Colonic mucosa (tissue), 4 donors: ENCODE measurements at regions not wholly inside any gene's neighbourhood (a gene's known extent, or its start where the extent isn't known, plus 50 kb on each side); places are given as distances from the start of the nearest gene placed in this dataset.

Experiments used
- DNase-seq: peaks from one replicate; pipeline ENCODE4 v3.0.0-alpha.2; 2020
- H3K27ac ChIP-seq: fragments of 200-600 bp; one replicate; pipeline ENCODE4 v1.8.0; 2021
- H3K27me3 ChIP-seq: fragments of 200-600 bp; one replicate; pipeline ENCODE4 v1.8.0; 2021
- H3K36me3 ChIP-seq: fragments of 200-600 bp; one replicate; pipeline ENCODE4 v1.8.0; 2021
- H3K4me1 ChIP-seq: fragments of 200-600 bp; one replicate; pipeline ENCODE4 v1.8.0; 2021; ENCODE audit warnings: mild to moderate bottlenecking
- H3K4me3 ChIP-seq: fragments of 200-600 bp; one replicate; pipeline ENCODE4 v1.8.0; 2021
- H3K9ac ChIP-seq, 2 donors: one replicate each; pipeline ENCODE4 v1.7.0; 2013; ENCODE audit warnings: control low read depth in 2 of 2, low read depth in 2 of 2, low read length in 2 of 2
- H3K9me3 ChIP-seq: fragments of 200-600 bp; one replicate; pipeline ENCODE4 v1.8.0; 2021
- intact Hi-C: fragments of 100-400 bp; cut with DNase I; formaldehyde crosslinking; loops from one replicate; pipeline ENCODE4 v1.14.1; 2022
- TF ChIP-seq, protein P1 (sequence below): fragments of 200-600 bp; IDR thresholded peaks from one replicate; pipeline ENCODE4 v1.8.0; 2022; ENCODE audit warnings: antibody characterized with exemption, mild to moderate bottlenecking
- donor health status: healthy.
- donor health status: DM: no; HTN: no; CAD: no.
- donor health status: DM: no; HTN: no; CAD: no.

DNA sequence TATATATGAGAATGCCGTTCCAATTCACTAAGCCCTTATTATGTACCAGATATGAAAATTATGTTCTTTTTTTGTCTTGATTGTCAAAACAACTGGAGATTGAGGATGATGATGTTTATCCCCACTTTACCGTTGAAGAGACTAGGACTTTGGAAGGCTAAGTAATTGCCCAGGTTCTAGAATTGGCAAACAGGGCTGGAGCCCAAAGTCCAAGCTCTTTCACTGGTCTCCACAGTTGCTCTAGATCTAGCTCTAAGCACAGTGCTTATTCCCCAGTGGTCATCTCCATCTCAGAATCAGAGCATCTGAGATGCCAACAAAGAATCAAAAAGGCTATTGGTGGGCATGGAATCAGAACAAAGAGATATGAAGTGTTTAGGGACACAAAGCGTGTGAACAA, 215.3 kb upstream of the FOXA2 start:
- no peak for DNase-seq
- no peaks in the 10 kb centered on the region for H3K4me1 ChIP-seq
- H3K9me3 ChIP-seq: no peaks in the 10 kb centered on the region
- intact Hi-C loops: no loop called here
- TF ChIP-seq, protein P1, sequence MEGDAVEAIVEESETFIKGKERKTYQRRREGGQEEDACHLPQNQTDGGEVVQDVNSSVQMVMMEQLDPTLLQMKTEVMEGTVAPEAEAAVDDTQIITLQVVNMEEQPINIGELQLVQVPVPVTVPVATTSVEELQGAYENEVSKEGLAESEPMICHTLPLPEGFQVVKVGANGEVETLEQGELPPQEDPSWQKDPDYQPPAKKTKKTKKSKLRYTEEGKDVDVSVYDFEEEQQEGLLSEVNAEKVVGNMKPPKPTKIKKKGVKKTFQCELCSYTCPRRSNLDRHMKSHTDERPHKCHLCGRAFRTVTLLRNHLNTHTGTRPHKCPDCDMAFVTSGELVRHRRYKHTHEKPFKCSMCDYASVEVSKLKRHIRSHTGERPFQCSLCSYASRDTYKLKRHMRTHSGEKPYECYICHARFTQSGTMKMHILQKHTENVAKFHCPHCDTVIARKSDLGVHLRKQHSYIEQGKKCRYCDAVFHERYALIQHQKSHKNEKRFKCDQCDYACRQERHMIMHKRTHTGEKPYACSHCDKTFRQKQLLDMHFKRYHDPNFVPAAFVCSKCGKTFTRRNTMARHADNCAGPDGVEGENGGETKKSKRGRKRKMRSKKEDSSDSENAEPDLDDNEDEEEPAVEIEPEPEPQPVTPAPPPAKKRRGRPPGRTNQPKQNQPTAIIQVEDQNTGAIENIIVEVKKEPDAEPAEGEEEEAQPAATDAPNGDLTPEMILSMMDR: no peak
- no peak overlapping the region for H3K27ac ChIP-seq
- no peak overlapping the region for H3K9ac ChIP-seq
- H3K4me3 ChIP-seq: no peak overlapping the region
- no peaks in the 10 kb centered on the region for H3K27me3 ChIP-seq
- no peaks in the 10 kb centered on the region for H3K36me3 ChIP-seq

DNA sequence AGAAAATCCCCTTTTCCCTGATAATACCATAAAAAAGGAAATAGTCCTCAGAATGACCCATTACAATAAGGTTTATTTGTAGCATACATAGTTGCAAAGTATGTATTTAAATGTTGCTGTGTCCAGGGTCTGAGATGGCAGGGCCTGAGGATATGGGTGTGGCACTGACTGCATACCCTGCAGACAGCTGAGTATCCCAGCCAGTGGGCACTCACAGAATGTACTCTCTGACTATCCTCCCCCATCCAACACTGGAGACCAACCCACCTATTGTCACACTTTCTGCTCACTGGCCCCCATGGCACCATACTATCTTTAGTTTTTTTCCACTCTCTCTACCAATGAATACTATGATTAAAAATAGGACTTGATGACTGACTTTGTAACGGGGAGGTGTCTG, 215.8 kb upstream of the FOXA2 start:
- Histone ChIP-seq H3K4me3 (no peak overlapping the region), H3K36me3 (no peaks in the 10 kb centered on the region), H3K27ac (no peak overlapping the region), H3K9ac (no peak overlapping the region), H3K27me3 (no peaks in the 10 kb centered on the region), H3K9me3 (no peaks in the 10 kb centered on the region), H3K4me1 (no peaks in the 10 kb centered on the region)
- TF ChIP-seq, protein P1: no peak
- intact Hi-C loops: no loop called here
- DNase-seq: no peak

DNA sequence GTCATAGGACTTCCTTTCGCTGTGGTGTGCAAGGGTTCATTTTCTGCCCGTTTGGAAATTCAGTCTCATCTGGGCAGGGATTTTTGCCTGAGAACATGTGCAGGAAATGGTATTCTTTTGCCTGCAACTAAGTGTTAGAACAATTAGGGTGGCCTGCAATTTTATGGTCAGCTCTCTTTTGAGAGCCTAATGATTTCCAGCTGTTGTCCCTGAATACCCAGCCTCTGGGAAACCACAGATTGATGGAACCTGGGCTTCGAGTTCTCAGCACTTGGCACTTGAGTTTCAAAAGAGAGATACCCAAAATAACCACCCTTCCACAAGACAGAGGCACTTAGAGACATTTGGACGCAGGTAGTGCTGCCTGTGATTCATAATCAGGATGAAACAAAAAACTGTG, 217.2 kb upstream of the FOXA2 start:
- H3K27ac ChIP-seq: no peak overlapping the region
- H3K9ac ChIP-seq: no peak overlapping the region
- no peak overlapping the region for H3K4me3 ChIP-seq
- no peaks in the 10 kb centered on the region for H3K36me3 ChIP-seq
- H3K9me3 ChIP-seq: no peaks in the 10 kb centered on the region
- H3K4me1 ChIP-seq: no peaks in the 10 kb centered on the region
- DNase-seq: no peak
- no peaks in the 10 kb centered on the region for H3K27me3 ChIP-seq
- TF ChIP-seq, protein P1: no peak
- intact Hi-C loops: no loop called here

DNA sequence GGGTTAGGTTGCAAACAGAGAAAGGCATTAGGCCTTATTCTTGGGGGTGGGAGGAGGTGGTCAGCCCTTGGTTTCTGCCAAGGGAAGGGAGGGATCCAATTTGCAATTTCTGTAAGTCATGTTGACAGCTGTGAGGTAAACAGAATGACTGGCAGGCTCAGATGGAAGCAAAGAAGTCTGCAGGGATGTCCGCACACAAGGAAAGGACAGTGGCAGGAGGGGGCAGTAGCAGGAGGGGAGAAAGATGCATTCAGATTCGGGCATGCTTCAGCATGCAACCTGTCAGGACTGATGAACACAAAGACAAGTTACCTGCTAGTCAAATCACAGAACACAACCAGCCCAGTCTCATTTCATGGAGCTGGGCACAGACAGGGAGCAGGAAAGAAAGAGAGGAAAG, 217.9 kb upstream of the FOXA2 start:
- DNase-seq: no peak
- Histone ChIP-seq H3K27me3 (no peaks in the 10 kb centered on the region), H3K27ac (no peak overlapping the region), H3K9ac (no peak overlapping the region), H3K4me1 (no peaks in the 10 kb centered on the region), H3K36me3 (no peaks in the 10 kb centered on the region), H3K4me3 (no peak overlapping the region), H3K9me3 (no peaks in the 10 kb centered on the region)
- TF ChIP-seq, protein P1: no peak
- intact Hi-C loops: no loop called here

DNA sequence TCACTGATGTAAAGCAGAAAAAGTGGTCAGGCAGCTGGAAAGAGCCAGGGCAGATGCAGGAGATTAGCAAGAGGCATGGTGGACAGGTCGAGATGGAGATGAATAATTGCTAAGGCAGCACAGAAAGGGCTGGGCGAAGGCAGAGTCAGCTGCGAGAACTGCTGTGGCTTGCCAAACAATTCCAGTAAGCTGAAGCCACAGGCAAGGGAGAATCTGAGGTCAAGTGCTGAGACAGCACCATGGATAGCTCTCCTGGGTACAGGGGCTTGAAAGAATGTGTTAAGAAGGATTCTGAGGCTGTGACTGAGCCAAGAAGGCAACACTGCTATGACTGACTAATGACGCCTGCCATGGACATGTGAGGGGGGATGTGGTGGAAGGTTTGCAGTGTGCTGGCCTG, 220.8 kb upstream of the FOXA2 start:
- no peak for DNase-seq
- H3K27me3 ChIP-seq: no peaks in the 10 kb centered on the region
- intact Hi-C loops: no loop called here
- H3K9me3 ChIP-seq: no peaks in the 10 kb centered on the region
- no peak overlapping the region for H3K4me3 ChIP-seq
- no peak overlapping the region for H3K9ac ChIP-seq
- H3K27ac ChIP-seq: no peak overlapping the region
- TF ChIP-seq, protein P1: no peak
- no peaks in the 10 kb centered on the region for H3K36me3 ChIP-seq
- no peaks in the 10 kb centered on the region for H3K4me1 ChIP-seq

DNA sequence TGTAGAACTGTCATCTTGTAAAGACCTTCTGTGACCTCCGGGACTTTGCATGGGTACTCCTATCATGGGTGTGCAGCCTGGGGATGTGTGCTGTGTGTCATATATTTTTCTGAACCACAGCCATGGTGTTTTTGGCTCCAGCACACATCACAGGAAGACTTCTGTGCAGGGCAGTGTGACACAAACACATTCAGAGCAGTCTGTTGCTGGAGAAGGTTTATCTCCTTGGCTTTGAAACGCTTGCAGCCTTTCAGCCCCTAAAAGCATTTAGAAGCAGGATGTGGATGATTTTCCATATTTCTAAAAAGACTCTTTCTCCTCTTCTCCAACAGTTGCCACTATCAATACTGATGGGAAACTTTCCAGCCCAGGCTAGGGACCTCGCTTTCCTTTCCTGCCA, 221.6 kb upstream of the FOXA2 start:
- H3K27ac ChIP-seq: no peak overlapping the region
- H3K9me3 ChIP-seq: no peaks in the 10 kb centered on the region
- TF ChIP-seq, protein P1: no peak
- no peaks in the 10 kb centered on the region for H3K27me3 ChIP-seq
- no peak overlapping the region for H3K9ac ChIP-seq
- H3K36me3 ChIP-seq: no peaks in the 10 kb centered on the region
- no peak for DNase-seq
- H3K4me3 ChIP-seq: no peak overlapping the region
- H3K4me1 ChIP-seq: no peaks in the 10 kb centered on the region
- intact Hi-C loops: no loop called here
